Activated T-helper 2 cell treated with anti-CD3 and anti-CD28 coated beads, Interferon-gamma antibody, Interleukin-2, Interleukin-4, amounts not matched to agents 10 μg/mL and 5 μg/mL and 100 μg/mL, durations not matched to agents 14 hours and 24 hours and 36 hours (primary cell): ENCODE measurements at regions not wholly inside any gene's neighbourhood (a gene's known extent, or its start where the extent isn't known, plus 50 kb on each side); places are given as distances from the start of the nearest gene placed in this dataset.

Experiments
- DNase-seq: peaks from one replicate; pipeline ENCODE4 v3.0.0; 2021; ENCODE audit warnings: low spot score
- H3K27ac Mint-ChIP-seq: one replicate; pipeline ENCODE4 v1.8.0; 2021; ENCODE audit warnings: mixed read lengths
- H3K27me3 Mint-ChIP-seq: one replicate; pipeline ENCODE4 v1.8.0; 2021; ENCODE audit warnings: low read depth, mixed read lengths
- H3K36me3 Mint-ChIP-seq: one replicate; pipeline ENCODE4 v1.8.0; 2021; ENCODE audit warnings: low read depth, mixed read lengths
- H3K4me1 Mint-ChIP-seq: one replicate; pipeline ENCODE4 v1.8.0; 2021; ENCODE audit warnings: low read depth, mixed read lengths
- H3K4me3 Mint-ChIP-seq: one replicate; pipeline ENCODE4 v1.8.0; 2021; ENCODE audit warnings: low read depth, mild to moderate bottlenecking, moderate library complexity, mixed read lengths
- H3K9me3 Mint-ChIP-seq: one replicate; pipeline ENCODE4 v1.8.0; 2021; ENCODE audit warnings: mixed read lengths
- intact Hi-C: fragments of 100-400 bp; cut with micrococcal nuclease; formaldehyde crosslinking; loops from one replicate; pipeline ENCODE4 v1.15.1; 2023

GRCh38 chr19:30671622-30672051, 299.5 kb downstream of the ZNF536 start:
- no peaks in the 10 kb centered on the region for H3K9me3 Mint-ChIP-seq
- H3K27ac Mint-ChIP-seq, result no peak overlapping the region
- intact Hi-C loops, result no loop called here
- H3K4me3 Mint-ChIP-seq, result no peak overlapping the region
- no peaks in the 10 kb centered on the region for H3K27me3 Mint-ChIP-seq
- no peaks in the 10 kb centered on the region for H3K4me1 Mint-ChIP-seq
- DNase-seq, result no peak
- H3K36me3 Mint-ChIP-seq, result no peaks in the 10 kb centered on the region

- no peaks in the 10 kb centered on the region for H3K27me3 Mint-ChIP-seq
- no peaks in the 10 kb centered on the region for H3K9me3 Mint-ChIP-seq
- H3K4me1 Mint-ChIP-seq, result no peaks in the 10 kb centered on the region
- no peak for DNase-seq
- H3K27ac Mint-ChIP-seq, result no peak overlapping the region
- no peak overlapping the region for H3K4me3 Mint-ChIP-seq
- no peaks in the 10 kb centered on the region for H3K36me3 Mint-ChIP-seq
- intact Hi-C loops, result no loop called here
Observed at GRCh38 chr19:30671367-30671619, 299.1 kb downstream of the ZNF536 start.

- no peak overlapping the region for H3K4me3 Mint-ChIP-seq
- no peaks in the 10 kb centered on the region for H3K9me3 Mint-ChIP-seq
- intact Hi-C loops, result no loop called here
- H3K27me3 Mint-ChIP-seq, result no peaks in the 10 kb centered on the region
- no peaks in the 10 kb centered on the region for H3K36me3 Mint-ChIP-seq
- H3K27ac Mint-ChIP-seq, result no peak overlapping the region
- no peak for DNase-seq
- H3K4me1 Mint-ChIP-seq, result no peaks in the 10 kb centered on the region
Observed at GRCh38 chr19:30670562-30671366, 298.6 kb downstream of the ZNF536 start.

- no peaks in the 10 kb centered on the region for H3K36me3 Mint-ChIP-seq
- H3K27me3 Mint-ChIP-seq, result no peaks in the 10 kb centered on the region
- no peak overlapping the region for H3K27ac Mint-ChIP-seq
- intact Hi-C loops, result no loop called here
- H3K9me3 Mint-ChIP-seq, result no peaks in the 10 kb centered on the region
- H3K4me1 Mint-ChIP-seq, result no peaks in the 10 kb centered on the region
- no peak for DNase-seq
- H3K4me3 Mint-ChIP-seq, result no peak overlapping the region
Observed at GRCh38 chr19:30670011-30670329, 297.8 kb downstream of the ZNF536 start.

DNA sequence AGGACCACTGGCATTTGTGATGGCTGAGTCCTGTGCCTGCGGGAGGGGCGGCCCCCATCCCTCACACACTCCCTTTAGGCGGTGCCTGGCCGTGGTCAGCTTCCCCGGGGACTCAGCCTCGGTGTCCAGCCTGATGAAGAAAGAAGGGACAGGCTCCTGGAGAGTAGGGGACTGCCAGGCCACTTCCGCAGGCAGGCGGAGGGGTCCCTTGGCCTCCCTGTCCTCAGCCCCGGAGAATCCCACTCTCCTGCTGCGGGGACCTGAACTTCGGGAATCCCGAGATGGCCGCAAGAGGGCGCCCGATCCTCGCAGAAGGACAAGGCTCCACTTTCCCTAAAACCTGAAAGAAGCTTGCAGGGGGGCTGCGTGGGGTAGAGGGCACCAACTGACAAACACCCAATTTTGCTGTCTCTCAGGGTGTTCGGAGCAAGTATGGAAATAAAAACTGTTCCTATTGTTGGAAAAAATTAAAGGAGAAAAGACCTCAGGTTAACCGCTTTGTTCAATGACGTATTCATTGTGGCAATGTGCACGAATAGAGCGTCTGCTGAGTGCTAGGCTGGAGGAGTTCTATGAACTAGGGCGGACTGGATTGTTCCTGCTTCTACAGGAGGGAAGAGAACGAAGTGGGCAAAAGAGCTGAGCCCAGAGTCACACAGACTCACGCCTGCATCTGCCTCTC, 297.3 kb downstream of the ZNF536 start:
- intact Hi-C loops, result no loop called here
- Mint-ChIP-seq H3K27ac (no peak overlapping the region), H3K4me3 (no peak overlapping the region), H3K9me3 (no peaks in the 10 kb centered on the region), H3K27me3 (no peaks in the 10 kb centered on the region), H3K4me1 (no peaks in the 10 kb centered on the region), H3K36me3 (no peaks in the 10 kb centered on the region)
- DNase-seq, result no peak

DNA sequence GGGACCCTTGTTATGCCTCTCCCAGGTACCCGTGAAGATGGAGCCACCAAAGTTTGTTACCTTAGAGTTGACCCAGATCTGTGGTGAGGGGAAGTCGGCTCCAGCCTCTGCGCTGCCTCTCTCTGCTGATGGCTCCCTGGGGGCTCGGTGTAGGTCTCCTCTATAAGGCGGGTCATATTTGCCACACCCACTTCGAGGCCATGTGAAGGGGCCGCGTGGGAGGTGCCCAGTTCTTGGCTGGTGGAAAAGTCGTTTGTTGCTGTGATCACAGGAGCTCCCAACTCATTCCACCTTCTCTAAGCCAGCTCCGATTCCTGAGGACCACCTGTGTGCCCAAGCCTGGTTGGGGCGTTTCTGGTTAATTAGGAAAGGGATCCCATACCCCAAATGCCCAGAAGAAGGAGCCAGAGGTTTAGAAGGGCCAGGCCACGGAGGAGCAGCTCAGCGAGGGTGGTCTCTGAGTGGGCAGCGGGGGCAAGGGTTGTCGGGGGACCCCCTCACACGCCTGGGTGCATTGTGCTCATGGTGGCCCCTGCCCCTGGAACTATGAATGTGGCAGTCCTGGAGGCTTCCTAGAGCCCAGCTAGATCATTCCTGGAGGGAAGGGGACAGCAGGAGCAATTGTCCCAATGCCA, 296.5 kb downstream of the ZNF536 start:
- H3K4me1 Mint-ChIP-seq, result no peaks in the 10 kb centered on the region
- no peak overlapping the region for H3K4me3 Mint-ChIP-seq
- no peaks in the 10 kb centered on the region for H3K27me3 Mint-ChIP-seq
- H3K36me3 Mint-ChIP-seq, result no peaks in the 10 kb centered on the region
- H3K27ac Mint-ChIP-seq, result no peak overlapping the region
- DNase-seq, result no peak
- no peaks in the 10 kb centered on the region for H3K9me3 Mint-ChIP-seq
- intact Hi-C loops, result no loop called here

- no peaks in the 10 kb centered on the region for H3K36me3 Mint-ChIP-seq
- H3K4me3 Mint-ChIP-seq, result no peak overlapping the region
- intact Hi-C loops, result loop anchor here (2.0 kb wide), 1 partner anchor 1557 kb away; no protein-coding TSS in a partner anchor
- DNase-seq, result no peak
- H3K4me1 Mint-ChIP-seq, result no peaks in the 10 kb centered on the region
- peaks cover 3% of the 10 kb centered on the region for H3K27me3 Mint-ChIP-seq
- H3K27ac Mint-ChIP-seq, result no peak overlapping the region
- H3K9me3 Mint-ChIP-seq, result no peaks in the 10 kb centered on the region
Observed at GRCh38 chr19:30667746-30668145, 295.6 kb downstream of the ZNF536 start.

- DNase-seq, result no peak
- Mint-ChIP-seq H3K9me3 (no peaks in the 10 kb centered on the region), H3K4me1 (no peaks in the 10 kb centered on the region), H3K4me3 (no peak overlapping the region), H3K27me3 (peaks cover 6% of the 10 kb centered on the region), H3K36me3 (no peaks in the 10 kb centered on the region), H3K27ac (no peak overlapping the region)
- intact Hi-C loops, result loop anchor here (2.0 kb wide), 1 partner anchor 1558 kb away; no protein-coding TSS in a partner anchor
Observed at GRCh38 chr19:30667227-30667626, 295.0 kb downstream of the ZNF536 start.

- DNase-seq, result no peak
- no peaks in the 10 kb centered on the region for H3K9me3 Mint-ChIP-seq
- H3K4me1 Mint-ChIP-seq, result no peaks in the 10 kb centered on the region
- no peak overlapping the region for H3K27ac Mint-ChIP-seq
- no peak overlapping the region for H3K4me3 Mint-ChIP-seq
- H3K36me3 Mint-ChIP-seq, result no peaks in the 10 kb centered on the region
- H3K27me3 Mint-ChIP-seq, result peaks cover 7% of the 10 kb centered on the region
- intact Hi-C loops, result loop anchor here (2.0 kb wide), 1 partner anchor 1558 kb away; no protein-coding TSS in a partner anchor
Observed at GRCh38 chr19:30666301-30666803, 294.2 kb downstream of the ZNF536 start.

GRCh38 chr19:30665449-30665848, 293.3 kb downstream of the ZNF536 start:
- no peaks in the 10 kb centered on the region for H3K36me3 Mint-ChIP-seq
- no peak for DNase-seq
- H3K27me3 Mint-ChIP-seq, result peaks cover 7% of the 10 kb centered on the region
- no peaks in the 10 kb centered on the region for H3K9me3 Mint-ChIP-seq
- intact Hi-C loops, result no loop called here
- H3K4me1 Mint-ChIP-seq, result no peaks in the 10 kb centered on the region
- H3K4me3 Mint-ChIP-seq, result no peak overlapping the region
- no peak overlapping the region for H3K27ac Mint-ChIP-seq

DNA sequence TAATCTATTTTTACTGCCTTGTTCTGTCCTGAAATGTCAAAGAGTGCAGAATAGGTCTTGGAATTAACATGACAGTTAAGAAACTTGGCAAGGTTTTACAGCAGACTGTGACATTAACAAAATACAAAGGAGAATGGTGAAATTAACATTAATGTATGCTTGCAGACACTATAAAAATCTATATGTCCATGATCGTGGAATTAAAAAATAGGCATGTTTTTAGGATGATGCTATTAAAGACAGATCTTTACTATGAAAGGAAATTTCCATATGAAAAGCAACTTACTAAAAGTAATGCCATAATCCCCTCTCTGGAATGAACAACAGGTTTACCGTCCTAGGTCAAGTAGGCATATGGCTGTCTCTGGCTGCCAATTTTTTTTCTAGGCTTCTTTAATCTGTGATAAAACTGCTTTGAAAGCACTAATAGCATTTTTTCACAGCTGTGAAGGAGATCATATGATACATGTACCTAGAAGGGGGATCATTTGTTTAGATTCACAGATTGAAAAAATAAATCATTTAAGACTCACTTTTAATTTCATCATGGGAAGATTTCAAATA, 291.5 kb downstream of the ZNF536 start:
- Mint-ChIP-seq H3K4me3 (no peak overlapping the region), H3K9me3 (no peaks in the 10 kb centered on the region), H3K27ac (no peak overlapping the region), H3K4me1 (no peaks in the 10 kb centered on the region), H3K36me3 (no peaks in the 10 kb centered on the region), H3K27me3 (peaks cover 7% of the 10 kb centered on the region)
- intact Hi-C loops, result no loop called here
- no peak for DNase-seq

- Mint-ChIP-seq H3K4me1 (no peaks in the 10 kb centered on the region), H3K27me3 (peaks cover 7% of the 10 kb centered on the region), H3K4me3 (no peak overlapping the region), H3K9me3 (no peaks in the 10 kb centered on the region), H3K36me3 (no peaks in the 10 kb centered on the region), H3K27ac (no peak overlapping the region)
- no peak for DNase-seq
- intact Hi-C loops, result no loop called here
Observed at GRCh38 chr19:30662211-30662861, 290.2 kb downstream of the ZNF536 start.
